Breast epithelium (tissue), 4 donors: ENCODE measurements at regions not wholly inside any gene's neighbourhood (a gene's known extent, or its start where the extent isn't known, plus 50 kb on each side); places are given as distances from the start of the nearest gene placed in this dataset.

Source experiments
- DNase-seq, 2 donors: peaks; one replicate each; pipeline ENCODE4 v3.0.0-alpha.2; 2019; ENCODE audit warnings: low spot score in 2 of 2
- H3K27ac ChIP-seq, 2 donors: fragments of 200-600 bp; sonication (generic) in 1 of 2; one replicate each; pipeline ENCODE4 v1.5.1; 2016 to 2019; ENCODE audit warnings: mild to moderate bottlenecking in 1 of 2
- H3K27me3 ChIP-seq, 2 donors: fragments of 200-600 bp; sonication (generic) in 1 of 2; one replicate each; pipeline versions ENCODE4 v1.5.1 to v1.6.0; 2017 to 2019; ENCODE audit warnings: control low read depth in 1 of 2, mild to moderate bottlenecking in 1 of 2
- H3K36me3 ChIP-seq: fragments of 200-600 bp; one replicate; pipeline ENCODE4 v1.5.1; 2019
- H3K4me1 ChIP-seq, 2 donors: fragments of 200-600 bp; sonication (generic); one replicate each; pipeline ENCODE4 v1.5.1; 2016 to 2019; ENCODE audit warnings: control low read depth in 1 of 2
- H3K4me3 ChIP-seq, 3 donors: fragments of 200-600 bp; sonication (generic); 1 replicate in 2 of 3; 2 replicates in 1 of 3; pipeline ENCODE4 v1.5.1; 2016 to 2019; ENCODE audit warnings: mild to moderate bottlenecking in 3 of 3, moderate library complexity in 2 of 3
- H3K9me3 ChIP-seq, 2 donors: fragments of 200-600 bp; sonication (generic) in 1 of 2; one replicate each; pipeline ENCODE4 v1.5.1; 2016 to 2019; ENCODE audit warnings: control low read depth in 1 of 2
- CTCF ChIP-seq, 3 donors: fragments of 450-650 bp; IDR thresholded peaks; one replicate each; pipeline ENCODE4 v1.5.1; 2016 to 2017; ENCODE audit warnings: antibody characterized with exemption in 3 of 3, mild to moderate bottlenecking in 3 of 3, moderate library complexity in 3 of 3
- POLR2A ChIP-seq: fragments of 450-650 bp; IDR thresholded peaks from one replicate; pipeline ENCODE4 v1.6.1; 2016; ENCODE audit warnings: antibody characterized with exemption, mild to moderate bottlenecking, moderate library complexity
- POLR2AphosphoS5 ChIP-seq, 3 donors: sonication (generic); formaldehyde crosslinking; IDR thresholded peaks; one replicate each; pipeline ENCODE4 v1.6.1; 2017; ENCODE audit warnings: antibody characterized with exemption in 3 of 3
- intact Hi-C: fragments of 100-400 bp; cut with DNase I; formaldehyde crosslinking; loops from one replicate; pipeline ENCODE4 v1.15.1; 2023; ENCODE audit warnings: low total_unique reads

GRCh38 chrX:20434986-20435385, 168.3 kb upstream of the RPS6KA3 start:
- no peak for TF ChIP-seq POLR2A
- no peak for TF ChIP-seq CTCF (IDR thresholded peaks at IDR 0.05)
- TF ChIP-seq POLR2AphosphoS5 (IDR thresholded peaks at IDR 0.05): no peak
- Histone ChIP-seq H3K4me3 (no peak overlapping the region), H3K4me1 (no peaks in the 10 kb centered on the region), H3K27ac (no peak overlapping the region), H3K9me3 (no peaks in the 10 kb centered on the region), H3K27me3 (peaks cover 0 to 38% of the 10 kb centered on the region in 2 donors), H3K36me3 (no peaks in the 10 kb centered on the region)
- no peak for DNase-seq
- intact Hi-C loops: no loop called here

GRCh38 chrX:20433388-20433775, 166.7 kb upstream of the RPS6KA3 start:
- H3K4me1 ChIP-seq: no peaks in the 10 kb centered on the region
- intact Hi-C loops: no loop called here

GRCh38 chrX:20432746-20433387, 166.2 kb upstream of the RPS6KA3 start:
- H3K36me3 ChIP-seq: no peaks in the 10 kb centered on the region
- H3K9me3 ChIP-seq: no peaks in the 10 kb centered on the region
- intact Hi-C loops: no loop called here
- H3K27ac ChIP-seq: no peak overlapping the region
- H3K4me3 ChIP-seq: no peak overlapping the region
- no peak for TF ChIP-seq POLR2AphosphoS5 (IDR thresholded peaks at IDR 0.05)
- TF ChIP-seq POLR2A: no peak
- TF ChIP-seq CTCF (IDR thresholded peaks at IDR 0.05): no peak
- H3K4me1 ChIP-seq: no peaks in the 10 kb centered on the region
- DNase-seq: no peak
- peaks cover 0 to 44% of the 10 kb centered on the region in 2 donors for H3K27me3 ChIP-seq

More at GRCh38 chrX:20433388-20433775, 166.7 kb upstream of the RPS6KA3 start:
- no peak for DNase-seq
- Histone ChIP-seq H3K4me3 (no peak overlapping the region), H3K36me3 (no peaks in the 10 kb centered on the region), H3K27ac (no peak overlapping the region), H3K27me3 (peaks cover 0 to 44% of the 10 kb centered on the region in 2 donors), H3K9me3 (no peaks in the 10 kb centered on the region)
- TF ChIP-seq POLR2AphosphoS5 (IDR thresholded peaks at IDR 0.05) (no peak), CTCF (IDR thresholded peaks at IDR 0.05) (no peak), POLR2A (no peak)

- peaks cover 0 to 46% of the 10 kb centered on the region in 2 donors for H3K27me3 ChIP-seq
- intact Hi-C loops: no loop called here
- H3K4me1 ChIP-seq: no peaks in the 10 kb centered on the region
- DNase-seq: no peak
- no peak overlapping the region for H3K4me3 ChIP-seq
- TF ChIP-seq CTCF (IDR thresholded peaks at IDR 0.05) (no peak), POLR2AphosphoS5 (IDR thresholded peaks at IDR 0.05) (no peak), POLR2A (no peak)
- no peak overlapping the region for H3K27ac ChIP-seq
- no peaks in the 10 kb centered on the region for H3K9me3 ChIP-seq
- no peaks in the 10 kb centered on the region for H3K36me3 ChIP-seq
These were observed 165.3 kb upstream of the RPS6KA3 start for GRCh38 chrX:20432048-20432447.

GRCh38 chrX:20431486-20431885, 164.8 kb upstream of the RPS6KA3 start:
- TF ChIP-seq POLR2A (no peak), CTCF (IDR thresholded peaks at IDR 0.05) (no peak), POLR2AphosphoS5 (IDR thresholded peaks at IDR 0.05) (no peak)
- no peaks in the 10 kb centered on the region for H3K9me3 ChIP-seq
- no peaks in the 10 kb centered on the region for H3K36me3 ChIP-seq
- H3K4me3 ChIP-seq: no peak overlapping the region
- H3K4me1 ChIP-seq: no peaks in the 10 kb centered on the region
- no peak for DNase-seq
- no peak overlapping the region for H3K27ac ChIP-seq
- intact Hi-C loops: no loop called here
- H3K27me3 ChIP-seq: peaks cover 0 to 46% of the 10 kb centered on the region in 2 donors
